ENCODE measurements at regions not wholly inside any gene's neighbourhood (a gene's known extent, or its start where the extent isn't known, plus 50 kb on each side); places are given as distances from the start of the nearest gene placed in this dataset.
"Not testable (repeated sequence)": the region's sequence is repeated elsewhere in the genome, so short reads cannot be mapped to it uniquely, and the experiment has no call there.

GRCh38 chr2:242070726-242071125 lies 201.2 kb downstream of the RTP5 start:
- TF ChIP-seq EZH2 (IDR thresholded peaks at IDR 0.05; ENCODE audit: borderline replicate concordance): not testable (repeated sequence)
- TF ChIP-seq, protein P1, sequence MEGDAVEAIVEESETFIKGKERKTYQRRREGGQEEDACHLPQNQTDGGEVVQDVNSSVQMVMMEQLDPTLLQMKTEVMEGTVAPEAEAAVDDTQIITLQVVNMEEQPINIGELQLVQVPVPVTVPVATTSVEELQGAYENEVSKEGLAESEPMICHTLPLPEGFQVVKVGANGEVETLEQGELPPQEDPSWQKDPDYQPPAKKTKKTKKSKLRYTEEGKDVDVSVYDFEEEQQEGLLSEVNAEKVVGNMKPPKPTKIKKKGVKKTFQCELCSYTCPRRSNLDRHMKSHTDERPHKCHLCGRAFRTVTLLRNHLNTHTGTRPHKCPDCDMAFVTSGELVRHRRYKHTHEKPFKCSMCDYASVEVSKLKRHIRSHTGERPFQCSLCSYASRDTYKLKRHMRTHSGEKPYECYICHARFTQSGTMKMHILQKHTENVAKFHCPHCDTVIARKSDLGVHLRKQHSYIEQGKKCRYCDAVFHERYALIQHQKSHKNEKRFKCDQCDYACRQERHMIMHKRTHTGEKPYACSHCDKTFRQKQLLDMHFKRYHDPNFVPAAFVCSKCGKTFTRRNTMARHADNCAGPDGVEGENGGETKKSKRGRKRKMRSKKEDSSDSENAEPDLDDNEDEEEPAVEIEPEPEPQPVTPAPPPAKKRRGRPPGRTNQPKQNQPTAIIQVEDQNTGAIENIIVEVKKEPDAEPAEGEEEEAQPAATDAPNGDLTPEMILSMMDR (IDR thresholded peaks at IDR 0.05; ENCODE audit: poor library complexity): not testable (repeated sequence)
